PC-9 (cell line): ENCODE measurements at regions not wholly inside any gene's neighbourhood (a gene's known extent, or its start where the extent isn't known, plus 50 kb on each side); places are given as distances from the start of the nearest gene placed in this dataset.
"Not testable (repeated sequence)": the region's sequence is repeated elsewhere in the genome, so short reads cannot be mapped to it uniquely, and the experiment has no call there.

Experiments used
- EZH2 ChIP-seq: fragments of 200-600 bp; sonication (generic); IDR thresholded peaks from 2 replicates; pipeline ENCODE4 v1.8.0; 2017; ENCODE audit warnings: antibody characterized with exemption, low read depth
- TF ChIP-seq, protein P1 (sequence below): fragments of 200-600 bp; sonication (generic); conservative IDR thresholded peaks from 2 replicates; pipeline ENCODE4 v1.6.1; 2017; ENCODE audit warnings: mixed run types, antibody characterized with exemption, mild to moderate bottlenecking, moderate library complexity

DNA sequence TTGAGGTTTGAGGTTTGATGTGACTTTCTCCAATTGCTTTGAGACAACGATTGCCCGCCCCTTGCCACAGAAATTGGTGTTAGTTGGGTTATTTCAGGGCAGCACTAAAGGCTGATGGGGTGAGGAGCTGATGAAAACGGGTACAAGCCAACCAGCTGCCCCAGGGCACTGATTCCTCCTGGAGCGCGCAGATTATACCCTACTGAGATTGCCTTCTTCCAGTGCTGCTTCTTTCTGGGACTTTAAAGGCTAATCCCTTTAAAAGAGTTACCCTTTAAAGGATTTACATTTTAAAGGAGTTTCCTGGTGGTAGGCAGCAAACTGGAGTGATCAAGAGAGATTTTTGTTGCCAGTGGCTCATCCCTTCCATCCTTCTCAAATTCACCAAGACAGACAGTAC, 1903.3 kb downstream of the KHDRBS2 start:
- TF ChIP-seq, protein P1, sequence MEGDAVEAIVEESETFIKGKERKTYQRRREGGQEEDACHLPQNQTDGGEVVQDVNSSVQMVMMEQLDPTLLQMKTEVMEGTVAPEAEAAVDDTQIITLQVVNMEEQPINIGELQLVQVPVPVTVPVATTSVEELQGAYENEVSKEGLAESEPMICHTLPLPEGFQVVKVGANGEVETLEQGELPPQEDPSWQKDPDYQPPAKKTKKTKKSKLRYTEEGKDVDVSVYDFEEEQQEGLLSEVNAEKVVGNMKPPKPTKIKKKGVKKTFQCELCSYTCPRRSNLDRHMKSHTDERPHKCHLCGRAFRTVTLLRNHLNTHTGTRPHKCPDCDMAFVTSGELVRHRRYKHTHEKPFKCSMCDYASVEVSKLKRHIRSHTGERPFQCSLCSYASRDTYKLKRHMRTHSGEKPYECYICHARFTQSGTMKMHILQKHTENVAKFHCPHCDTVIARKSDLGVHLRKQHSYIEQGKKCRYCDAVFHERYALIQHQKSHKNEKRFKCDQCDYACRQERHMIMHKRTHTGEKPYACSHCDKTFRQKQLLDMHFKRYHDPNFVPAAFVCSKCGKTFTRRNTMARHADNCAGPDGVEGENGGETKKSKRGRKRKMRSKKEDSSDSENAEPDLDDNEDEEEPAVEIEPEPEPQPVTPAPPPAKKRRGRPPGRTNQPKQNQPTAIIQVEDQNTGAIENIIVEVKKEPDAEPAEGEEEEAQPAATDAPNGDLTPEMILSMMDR: not testable (repeated sequence)
- not testable (repeated sequence) for TF ChIP-seq EZH2
